SK-MEL-5 (cell line): ENCODE measurements at regions not wholly inside any gene's neighbourhood (a gene's known extent, or its start where the extent isn't known, plus 50 kb on each side); places are given as distances from the start of the nearest gene placed in this dataset.
"Not testable (repeated sequence)": the region's sequence is repeated elsewhere in the genome, so short reads cannot be mapped to it uniquely, and the experiment has no call there.

Experiments used
- DNase-seq: peaks from one replicate; pipeline ENCODE4 v3.0.0-alpha.2; 2016; ENCODE audit warnings: low read depth, low spot score
- in situ Hi-C: cut with HindIII; loops from 2 replicates; pipeline ENCODE4 v1.10.0; 2016; ENCODE audit warnings: low sequenced_read_pairs, high pct_unique_total_duplicates, low pct_unique_long_range_greater_than_20kb

- in situ Hi-C loops, result no loop called here
These were observed 81.4 kb downstream of the RERGL start for GRCh38 chr12:18008642-18009041.

DNA sequence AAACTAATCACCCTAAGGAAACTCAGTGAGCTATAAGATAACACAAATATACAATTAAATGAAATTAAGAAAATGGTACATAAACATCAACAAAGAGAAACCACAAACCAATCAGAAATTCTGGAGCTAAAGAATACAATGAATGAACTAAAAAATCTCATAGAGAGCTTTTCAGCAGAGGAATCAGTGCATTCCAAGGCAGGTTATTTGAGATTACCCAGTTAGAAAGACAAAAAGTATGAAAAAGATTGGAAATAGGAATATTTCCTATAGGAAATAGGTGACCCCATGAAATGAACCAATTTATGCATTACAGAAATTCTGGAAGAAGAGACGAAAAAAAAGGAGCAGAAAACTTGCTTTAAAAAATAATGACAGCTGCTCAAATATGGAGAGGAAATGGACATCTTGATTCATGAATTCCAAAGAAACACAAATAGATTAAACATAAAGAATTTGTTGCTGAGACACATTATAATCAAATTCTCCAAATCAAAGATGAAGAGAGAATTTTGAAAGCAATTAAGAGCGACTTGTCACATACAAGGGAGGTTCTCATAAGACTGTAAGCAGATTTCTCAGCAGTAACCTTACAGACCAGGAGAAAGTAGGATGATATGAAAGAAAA lies 90.7 kb downstream of the RERGL start:
- in situ Hi-C loops, result no loop called here
- DNase-seq, result no peak

More at GRCh38 chr12:18008642-18009041, 81.4 kb downstream of the RERGL start:
- DNase-seq, result no peak

GRCh38 chr12:17992002-17992656 lies 97.9 kb downstream of the RERGL start:
- in situ Hi-C loops, result no loop called here
- peak; percentile 62 for DNase-seq

DNA sequence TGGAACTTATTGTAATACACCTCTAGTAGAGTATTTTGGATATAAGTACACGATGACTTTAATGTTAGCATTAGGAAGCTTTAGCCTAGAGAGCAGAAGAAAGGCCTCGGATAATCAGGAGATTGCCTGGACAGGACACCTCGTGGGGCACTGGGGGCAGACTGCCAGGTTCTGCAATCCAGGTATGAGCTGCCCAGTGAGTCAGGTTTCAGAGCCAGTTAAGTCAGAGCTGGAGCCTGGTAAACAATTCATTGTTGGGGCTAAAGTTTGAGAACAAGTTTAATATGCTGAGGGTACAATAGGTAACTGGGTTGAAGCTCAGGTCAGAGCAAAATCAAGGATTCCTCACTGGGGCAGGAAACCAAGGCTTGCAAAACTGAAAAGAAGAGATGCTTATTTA lies 107.4 kb downstream of the RERGL start:
- in situ Hi-C loops, result no loop called here

DNA sequence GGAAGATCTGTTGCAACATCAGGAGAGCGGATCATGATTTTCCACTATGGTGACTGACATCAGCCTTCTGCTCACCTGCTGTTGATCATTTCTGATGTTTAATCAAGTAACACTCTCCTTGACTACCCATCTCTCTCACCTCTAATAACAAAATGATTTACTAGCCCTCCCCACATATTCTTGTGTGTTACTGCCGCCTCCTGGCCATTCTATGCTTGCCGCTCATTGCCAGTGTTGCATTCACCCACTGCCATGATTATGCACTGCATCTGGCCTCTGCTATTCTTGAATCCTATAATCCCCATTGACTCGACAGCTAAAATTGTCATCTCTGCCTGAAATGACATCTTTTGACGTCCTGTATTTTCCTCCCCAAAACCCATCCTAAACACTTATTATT lies 113.8 kb downstream of the RERGL start:
- peak; percentile 60 for DNase-seq
- in situ Hi-C loops, result no loop called here

More for the DNA sequence above, 107.4 kb downstream of the RERGL start:
- DNase-seq, result no peak

DNA sequence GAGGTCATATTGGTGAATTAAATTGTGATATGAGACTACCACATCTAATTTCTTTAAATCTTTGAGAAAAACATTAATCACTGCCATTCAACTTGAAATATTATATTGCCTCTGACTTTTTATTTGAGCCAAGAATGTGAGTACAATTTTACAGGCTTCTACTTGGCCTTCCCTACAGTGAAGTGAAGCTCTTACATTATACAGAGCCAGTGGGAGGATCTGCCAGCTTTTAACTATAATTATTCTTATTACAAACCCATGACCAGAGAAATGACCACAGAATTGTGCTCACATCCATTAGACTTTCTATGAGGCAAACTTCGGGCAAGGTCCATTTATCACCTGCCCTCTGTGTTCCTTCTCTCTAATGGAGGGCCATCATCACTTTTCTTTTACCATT lies 114.2 kb downstream of the RERGL start:
- no peak for DNase-seq
- in situ Hi-C loops, result no loop called here

GRCh38 chr12:17975239-17975638 lies 114.8 kb downstream of the RERGL start:
- in situ Hi-C loops, result no loop called here

GRCh38 chr12:17971850-17972249 lies 118.1 kb downstream of the RERGL start:
- DNase-seq, result no peak
- in situ Hi-C loops, result no loop called here

More at GRCh38 chr12:17975239-17975638, 114.8 kb downstream of the RERGL start:
- DNase-seq, result no peak

GRCh38 chr12:17954788-17955187 lies 135.2 kb downstream of the RERGL start:
- peak; percentile 6 for DNase-seq
- in situ Hi-C loops, result no loop called here

DNA sequence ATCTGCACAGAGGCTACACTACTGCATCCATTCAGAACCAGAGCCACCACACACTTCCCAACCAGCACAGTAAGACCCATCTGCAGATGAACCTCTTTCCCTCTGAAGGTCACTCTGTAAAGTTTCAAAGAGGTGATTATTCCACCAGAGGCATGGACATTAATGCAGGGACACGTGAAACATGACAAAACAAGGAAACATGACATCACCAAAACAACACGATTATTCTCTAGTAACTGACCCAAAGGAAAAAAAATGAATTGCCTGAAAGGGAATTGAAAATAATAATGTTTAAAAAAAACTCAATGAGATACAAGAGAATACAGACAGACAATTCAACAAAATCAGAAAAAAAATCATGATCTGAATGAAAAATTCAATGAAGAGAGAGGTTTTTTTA lies 139.1 kb downstream of the RERGL start:
- no peak for DNase-seq
- in situ Hi-C loops, result no loop called here

DNA sequence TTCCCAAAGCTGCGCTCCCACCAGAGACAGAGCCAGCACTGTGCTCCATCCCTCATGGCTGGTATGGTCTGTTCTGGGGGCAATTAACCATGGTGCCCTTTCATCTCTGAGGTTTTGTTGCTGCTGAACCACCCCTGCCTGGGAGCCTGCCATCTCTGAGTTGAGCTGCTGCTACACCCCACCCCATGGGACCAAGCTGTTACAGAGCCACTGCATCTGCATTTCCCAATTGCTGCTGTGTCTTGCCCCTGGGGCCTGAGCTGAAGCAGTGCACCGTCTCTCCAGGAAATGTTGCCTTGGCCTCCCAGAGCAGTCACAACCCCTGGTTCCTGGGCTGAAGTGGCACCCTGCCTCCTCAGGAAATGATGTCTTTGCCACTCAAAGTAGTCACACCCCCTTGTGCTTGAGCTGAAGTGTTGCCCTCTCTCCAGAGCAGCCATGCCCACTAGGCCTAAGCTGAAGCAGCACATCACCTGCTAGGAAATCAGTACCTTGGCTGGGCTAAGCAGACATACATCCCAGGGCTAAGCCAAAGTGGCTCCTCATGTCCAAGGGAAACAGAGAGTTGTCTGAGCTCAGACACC lies 140.3 kb downstream of the RERGL start:
- DNase-seq, result no peak
- in situ Hi-C loops, result no loop called here

- in situ Hi-C loops, result no loop called here
- DNase-seq, result peak; percentile 46
These were observed 161.2 kb downstream of the RERGL start for GRCh38 chr12:17928708-17929366.

DNA sequence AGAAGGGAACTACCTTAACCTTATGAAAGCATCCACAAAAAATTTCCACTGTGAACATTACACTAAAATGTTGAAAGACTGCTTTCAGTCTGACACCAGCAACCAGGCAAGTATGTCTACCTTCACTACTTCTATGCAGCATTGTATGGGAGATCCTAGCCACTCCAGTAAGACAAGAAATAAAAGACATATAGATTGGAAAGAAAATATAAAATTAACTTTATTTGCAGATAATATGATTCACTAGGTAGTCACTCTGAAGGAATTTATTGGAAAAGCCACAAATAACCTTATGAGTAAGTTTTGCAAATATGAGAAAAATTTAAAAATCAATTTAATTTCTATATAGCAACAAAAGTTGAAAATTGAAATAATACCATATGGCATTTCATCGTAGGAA lies 172.0 kb downstream of the RERGL start:
- DNase-seq, result no peak
- in situ Hi-C loops, result no loop called here

DNA sequence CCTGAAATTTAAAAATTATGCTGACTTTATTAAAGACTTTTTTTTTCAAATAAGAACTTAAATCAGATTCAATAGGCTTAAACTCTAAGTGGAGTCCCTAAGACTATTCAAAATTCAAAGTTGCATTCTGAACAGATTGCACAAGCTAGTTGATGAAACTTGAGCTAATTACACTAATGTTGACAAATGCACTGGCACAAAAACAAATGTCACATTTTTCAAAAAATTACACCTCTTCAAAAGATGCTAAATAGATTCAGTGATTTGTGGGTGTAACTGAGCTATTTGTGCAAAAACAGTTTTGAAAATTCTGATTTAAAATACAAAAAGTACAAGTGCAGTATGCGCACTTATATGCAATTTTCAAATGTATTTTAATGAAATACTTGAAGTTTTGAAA lies 205.4 kb downstream of the RERGL start:
- DNase-seq, result no peak
- in situ Hi-C loops, result no loop called here

GRCh38 chr12:17878714-17879113 lies 211.3 kb downstream of the RERGL start:
- DNase-seq, result no peak
- in situ Hi-C loops, result no loop called here

GRCh38 chr12:17875230-17875629 lies 214.8 kb downstream of the RERGL start:
- in situ Hi-C loops, result no loop called here
- no peak for DNase-seq

DNA sequence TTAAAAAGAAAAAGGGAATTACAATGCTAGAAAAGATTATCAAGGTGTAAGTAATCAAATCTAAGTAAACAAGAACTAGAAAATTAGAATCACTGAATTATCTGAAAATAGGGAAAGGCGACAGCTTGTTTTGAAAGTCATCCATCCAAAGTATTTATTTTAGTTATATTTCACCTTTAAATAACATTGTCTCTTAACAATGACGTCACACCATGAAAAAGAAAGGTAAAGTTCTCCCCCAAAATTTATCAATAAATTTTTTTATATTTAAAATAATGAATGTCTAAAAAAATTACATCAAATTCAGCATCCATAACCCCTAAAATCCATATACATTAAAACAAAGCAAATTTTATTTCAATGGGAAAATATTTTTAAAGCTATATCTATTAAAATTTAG lies 223.2 kb downstream of the RERGL start:
- in situ Hi-C loops, result no loop called here
- no peak for DNase-seq

DNA sequence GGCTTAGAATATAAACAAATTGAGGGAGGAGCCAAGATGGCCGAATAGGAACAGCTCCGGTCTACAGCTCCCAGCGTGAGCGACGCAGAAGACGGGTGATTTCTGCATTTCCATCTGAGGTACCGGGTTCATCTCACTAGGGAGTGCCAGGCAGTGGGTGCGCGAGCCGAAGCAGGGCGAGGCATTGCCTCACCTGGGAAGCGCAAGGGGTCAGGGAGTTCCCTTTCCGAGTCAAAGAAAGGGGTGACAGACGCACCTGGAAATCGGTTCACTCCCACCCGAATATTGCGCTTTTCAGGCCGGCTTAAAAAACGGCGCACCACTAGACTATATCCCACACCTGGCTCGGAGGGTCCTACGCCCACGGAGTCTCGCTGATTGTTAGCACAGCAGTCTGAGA lies 234.4 kb downstream of the RERGL start:
- DNase-seq, in situ Hi-C loops: not testable (repeated sequence)

DNA sequence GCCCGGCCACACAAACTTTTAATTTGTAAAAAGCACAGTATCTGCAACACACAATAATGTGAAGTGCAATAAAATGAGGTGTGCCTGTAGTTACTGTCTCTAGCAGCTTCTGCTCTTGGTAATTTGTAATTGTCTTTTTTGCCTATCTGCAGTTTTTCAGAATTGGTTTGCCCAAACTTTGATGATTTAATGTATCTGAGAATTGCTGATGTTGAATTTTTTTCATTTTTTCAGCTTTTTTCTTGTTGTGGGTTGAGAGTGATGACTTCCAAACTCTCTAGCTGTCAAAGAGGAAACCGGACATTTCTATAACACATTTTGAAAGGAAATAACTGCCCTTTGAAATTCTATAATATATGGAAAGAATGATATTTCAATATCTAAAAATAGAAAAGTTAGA lies 236.9 kb downstream of the RERGL start:
- DNase-seq, result no peak
- in situ Hi-C loops, result no loop called here
